KG1 (cell line): ENCODE measurements at regions not wholly inside any gene's neighbourhood (a gene's known extent, or its start where the extent isn't known, plus 50 kb on each side); places are given as distances from the start of the nearest gene placed in this dataset.

ENCODE experiments used
- DNase-seq: peaks from one replicate; lab custom pipeline; 2025; lab: John Stamatoyannopoulos, UW

- DNase-seq = no peak
Observed at GRCh38 chr7:67690700-67691099, 694.1 kb downstream of the TYW1 start.

GRCh38 chr7:67692425-67692824, 695.8 kb downstream of the TYW1 start:
- no peak for DNase-seq

GRCh38 chr7:67696124-67696523, 699.5 kb downstream of the TYW1 start:
- DNase-seq = no peak

GRCh38 chr7:67696878-67697277, 700.2 kb downstream of the TYW1 start:
- DNase-seq = no peak

- DNase-seq = no peak
Observed at GRCh38 chr7:67698354-67698753, 701.7 kb downstream of the TYW1 start.

- DNase-seq = no peak
Observed at GRCh38 chr7:67705850-67706249, 709.2 kb downstream of the TYW1 start.

GRCh38 chr7:67711706-67712105, 715.1 kb downstream of the TYW1 start:
- DNase-seq = no peak

- no peak for DNase-seq
Observed at GRCh38 chr7:67713451-67714056, 716.9 kb downstream of the TYW1 start.

- DNase-seq = no peak
Observed at GRCh38 chr7:67716729-67717128, 720.1 kb downstream of the TYW1 start.

GRCh38 chr7:67723591-67723990, 727.0 kb downstream of the TYW1 start:
- no peak for DNase-seq

GRCh38 chr7:67724435-67724834, 727.8 kb downstream of the TYW1 start:
- no peak for DNase-seq

- no peak for DNase-seq
Observed at GRCh38 chr7:67724955-67725354, 728.3 kb downstream of the TYW1 start.

GRCh38 chr7:67725423-67725822, 728.8 kb downstream of the TYW1 start:
- no peak for DNase-seq

- DNase-seq = no peak
Observed at GRCh38 chr7:67729771-67730170, 733.1 kb downstream of the TYW1 start.

GRCh38 chr7:67731704-67732103, 735.1 kb downstream of the TYW1 start:
- DNase-seq = no peak

GRCh38 chr7:67732898-67733297, 736.3 kb downstream of the TYW1 start:
- no peak for DNase-seq

GRCh38 chr7:67738145-67738544, 741.5 kb downstream of the TYW1 start:
- DNase-seq = no peak

- no peak for DNase-seq
Observed at GRCh38 chr7:67738958-67739357, 742.3 kb downstream of the TYW1 start.

GRCh38 chr7:67743501-67743900, 746.9 kb downstream of the TYW1 start:
- no peak for DNase-seq

GRCh38 chr7:67752227-67752626, 755.6 kb downstream of the TYW1 start:
- no peak for DNase-seq

- DNase-seq = no peak
Observed at GRCh38 chr7:67753891-67754290, 757.3 kb downstream of the TYW1 start.

- DNase-seq = no peak
Observed at GRCh38 chr7:67754651-67755050, 758.0 kb downstream of the TYW1 start.

- no peak for DNase-seq
Observed at GRCh38 chr7:67758551-67758950, 761.9 kb downstream of the TYW1 start.

GRCh38 chr7:67760971-67761370, 764.3 kb downstream of the TYW1 start:
- DNase-seq = no peak

- no peak for DNase-seq
Observed at GRCh38 chr7:67762516-67762915, 765.9 kb downstream of the TYW1 start.
